ENCODE measurements at regions not wholly inside any gene's neighbourhood (a gene's known extent, or its start where the extent isn't known, plus 50 kb on each side); places are given as distances from the start of the nearest gene placed in this dataset.

DNA sequence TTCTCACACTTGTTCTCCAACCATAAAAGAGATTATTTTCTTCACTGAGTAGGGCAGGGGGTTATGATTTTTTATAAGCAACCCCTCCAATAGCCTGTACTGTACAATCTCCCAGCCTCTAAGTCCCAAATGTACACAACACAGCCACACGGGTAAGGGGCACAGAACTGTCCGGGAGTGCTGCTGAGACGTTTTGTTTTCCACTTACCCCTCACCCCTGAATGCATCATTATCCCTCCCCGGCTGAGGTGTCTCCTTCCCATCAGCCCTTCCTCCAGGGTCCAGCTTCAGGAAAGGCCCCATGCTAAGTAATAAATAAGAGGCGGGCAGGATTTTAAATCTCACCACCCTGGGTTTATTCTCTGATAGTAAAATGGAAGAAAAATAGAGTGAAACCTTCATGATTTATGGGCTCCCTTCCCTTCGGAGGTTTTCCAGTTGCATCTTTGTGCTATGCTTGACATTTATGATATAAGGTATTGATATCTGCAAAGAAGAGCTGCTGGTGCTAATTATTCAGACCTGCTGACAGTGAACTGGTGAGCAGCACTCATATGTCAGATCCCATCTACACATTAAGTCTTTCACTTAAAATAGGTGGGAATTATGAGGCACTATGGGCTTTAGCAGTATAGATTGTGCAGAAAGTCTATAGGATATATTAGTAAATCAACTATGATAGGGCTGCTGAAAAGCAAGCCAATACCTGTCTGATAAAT lies 67.2 kb upstream of the MEGF10 start:
- ATAC-seq: no peak
- Histone ChIP-seq H3K4me1 (ENCODE audit: control insufficient read depth, insufficient read depth, low read length) (no peaks in the 10 kb centered on the region), H3K27ac (ENCODE audit: low read length) (no peak overlapping the region), H3K9me3 (ENCODE audit: control insufficient read depth, insufficient read depth, low read depth, low read length) (no peaks in the 10 kb centered on the region), H3K36me3 (ENCODE audit: control insufficient read depth, insufficient read depth, low read length) (no peaks in the 10 kb centered on the region), H3K4me3 (ENCODE audit: low read depth in 2 of 2, low read length in 2 of 2) (no peak overlapping the region), H3K27me3 (ENCODE audit: control insufficient read depth, insufficient read depth, low read length) (no peaks in the 10 kb centered on the region; the same call in 1 of the 2 replicates)
- CTCF ChIA-PET: no interaction called here
- no peak for DNase-seq (ENCODE audit: low read depth, low spot score)
- in situ Hi-C loops (cut with HindIII; ENCODE audit: low pct_unique_long_range_greater_than_20kb, low sequenced_read_pairs) (no loop called here), intact Hi-C loops (cut with micrococcal nuclease; ENCODE audit: unreplicated experiment) (no loop called here)
- BruUV-seq (replicated peaks): no TSS peak
- TF ChIP-seq, protein P1, sequence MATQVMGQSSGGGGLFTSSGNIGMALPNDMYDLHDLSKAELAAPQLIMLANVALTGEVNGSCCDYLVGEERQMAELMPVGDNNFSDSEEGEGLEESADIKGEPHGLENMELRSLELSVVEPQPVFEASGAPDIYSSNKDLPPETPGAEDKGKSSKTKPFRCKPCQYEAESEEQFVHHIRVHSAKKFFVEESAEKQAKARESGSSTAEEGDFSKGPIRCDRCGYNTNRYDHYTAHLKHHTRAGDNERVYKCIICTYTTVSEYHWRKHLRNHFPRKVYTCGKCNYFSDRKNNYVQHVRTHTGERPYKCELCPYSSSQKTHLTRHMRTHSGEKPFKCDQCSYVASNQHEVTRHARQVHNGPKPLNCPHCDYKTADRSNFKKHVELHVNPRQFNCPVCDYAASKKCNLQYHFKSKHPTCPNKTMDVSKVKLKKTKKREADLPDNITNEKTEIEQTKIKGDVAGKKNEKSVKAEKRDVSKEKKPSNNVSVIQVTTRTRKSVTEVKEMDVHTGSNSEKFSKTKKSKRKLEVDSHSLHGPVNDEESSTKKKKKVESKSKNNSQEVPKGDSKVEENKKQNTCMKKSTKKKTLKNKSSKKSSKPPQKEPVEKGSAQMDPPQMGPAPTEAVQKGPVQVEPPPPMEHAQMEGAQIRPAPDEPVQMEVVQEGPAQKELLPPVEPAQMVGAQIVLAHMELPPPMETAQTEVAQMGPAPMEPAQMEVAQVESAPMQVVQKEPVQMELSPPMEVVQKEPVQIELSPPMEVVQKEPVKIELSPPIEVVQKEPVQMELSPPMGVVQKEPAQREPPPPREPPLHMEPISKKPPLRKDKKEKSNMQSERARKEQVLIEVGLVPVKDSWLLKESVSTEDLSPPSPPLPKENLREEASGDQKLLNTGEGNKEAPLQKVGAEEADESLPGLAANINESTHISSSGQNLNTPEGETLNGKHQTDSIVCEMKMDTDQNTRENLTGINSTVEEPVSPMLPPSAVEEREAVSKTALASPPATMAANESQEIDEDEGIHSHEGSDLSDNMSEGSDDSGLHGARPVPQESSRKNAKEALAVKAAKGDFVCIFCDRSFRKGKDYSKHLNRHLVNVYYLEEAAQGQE (IDR thresholded peaks at IDR 0.05; ENCODE audit: insufficient read depth in 1 of 2, low read depth in 2 of 2, low read length in 1 of 2): no peak
- TF ChIP-seq, protein P2, sequence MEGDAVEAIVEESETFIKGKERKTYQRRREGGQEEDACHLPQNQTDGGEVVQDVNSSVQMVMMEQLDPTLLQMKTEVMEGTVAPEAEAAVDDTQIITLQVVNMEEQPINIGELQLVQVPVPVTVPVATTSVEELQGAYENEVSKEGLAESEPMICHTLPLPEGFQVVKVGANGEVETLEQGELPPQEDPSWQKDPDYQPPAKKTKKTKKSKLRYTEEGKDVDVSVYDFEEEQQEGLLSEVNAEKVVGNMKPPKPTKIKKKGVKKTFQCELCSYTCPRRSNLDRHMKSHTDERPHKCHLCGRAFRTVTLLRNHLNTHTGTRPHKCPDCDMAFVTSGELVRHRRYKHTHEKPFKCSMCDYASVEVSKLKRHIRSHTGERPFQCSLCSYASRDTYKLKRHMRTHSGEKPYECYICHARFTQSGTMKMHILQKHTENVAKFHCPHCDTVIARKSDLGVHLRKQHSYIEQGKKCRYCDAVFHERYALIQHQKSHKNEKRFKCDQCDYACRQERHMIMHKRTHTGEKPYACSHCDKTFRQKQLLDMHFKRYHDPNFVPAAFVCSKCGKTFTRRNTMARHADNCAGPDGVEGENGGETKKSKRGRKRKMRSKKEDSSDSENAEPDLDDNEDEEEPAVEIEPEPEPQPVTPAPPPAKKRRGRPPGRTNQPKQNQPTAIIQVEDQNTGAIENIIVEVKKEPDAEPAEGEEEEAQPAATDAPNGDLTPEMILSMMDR (IDR thresholded peaks at IDR 0.05): no peak
- TF ChIP-seq TCF7L2 (IDR thresholded peaks at IDR 0.05; ENCODE audit: low read depth, low read length) (no peak), POLR2AphosphoS5 (IDR thresholded peaks at IDR 0.05; ENCODE audit: low read depth, low read length) (no peak), SIN3A (IDR thresholded peaks at IDR 0.05; ENCODE audit: borderline replicate concordance, insufficient read depth, low read depth, low read length) (no peak)
- POLR2A ChIA-PET: no interaction called here

DNA sequence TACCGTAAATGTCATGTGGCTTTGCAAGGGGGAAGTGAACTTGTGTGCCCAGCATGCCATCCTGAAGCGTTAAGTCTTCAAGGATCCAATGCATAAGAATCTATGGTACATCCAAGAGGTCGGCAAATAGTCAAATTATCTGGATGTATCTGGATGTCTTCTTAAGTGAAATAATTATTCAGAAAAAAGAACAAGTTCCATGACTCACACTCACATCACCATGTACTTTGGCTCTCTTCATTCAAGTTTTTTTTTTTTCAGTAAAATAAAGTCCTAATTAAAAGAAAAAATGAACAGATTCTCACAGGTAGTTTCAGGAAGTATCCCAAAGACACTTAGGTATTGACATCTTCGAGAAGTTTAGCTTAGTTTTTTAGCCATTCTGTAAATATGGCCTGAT lies 62.7 kb upstream of the MEGF10 start:
- DNase-seq (ENCODE audit: low read depth, low spot score) (no peak), ATAC-seq (no peak)
- H3K9me3 ChIP-seq (ENCODE audit: control insufficient read depth, insufficient read depth, low read depth, low read length): no peaks in the 10 kb centered on the region
- CTCF ChIA-PET: no interaction called here
- no peak overlapping the region for H3K27ac ChIP-seq (ENCODE audit: low read length)
- in situ Hi-C loops (cut with HindIII; ENCODE audit: low pct_unique_long_range_greater_than_20kb, low sequenced_read_pairs) (no loop called here), intact Hi-C loops (cut with micrococcal nuclease; ENCODE audit: unreplicated experiment) (no loop called here)
- POLR2A ChIA-PET: no interaction called here
- TF ChIP-seq, protein P1 (IDR thresholded peaks at IDR 0.05; ENCODE audit: insufficient read depth in 1 of 2, low read depth in 2 of 2, low read length in 1 of 2): no peak
- TF ChIP-seq SIN3A (IDR thresholded peaks at IDR 0.05; ENCODE audit: borderline replicate concordance, insufficient read depth, low read depth, low read length) (no peak), POLR2AphosphoS5 (IDR thresholded peaks at IDR 0.05; ENCODE audit: low read depth, low read length) (no peak), TCF7L2 (IDR thresholded peaks at IDR 0.05; ENCODE audit: low read depth, low read length) (no peak)
- TF ChIP-seq, protein P2 (IDR thresholded peaks at IDR 0.05): no peak
- no peak overlapping the region for H3K4me3 ChIP-seq (ENCODE audit: low read depth in 2 of 2, low read length in 2 of 2)
- H3K36me3 ChIP-seq (ENCODE audit: control insufficient read depth, insufficient read depth, low read length): no peaks in the 10 kb centered on the region
- H3K27me3 ChIP-seq (ENCODE audit: control insufficient read depth, insufficient read depth, low read length): peaks cover 8% of the 10 kb centered on the region
- no peaks in the 10 kb centered on the region for H3K4me1 ChIP-seq (ENCODE audit: control insufficient read depth, insufficient read depth, low read length)
- BruUV-seq (replicated peaks): no TSS peak
